ENCODE measurements at regions not wholly inside any gene's neighbourhood (a gene's known extent, or its start where the extent isn't known, plus 50 kb on each side); places are given as distances from the start of the nearest gene placed in this dataset.

- TF ChIP-seq CTCF (IDR thresholded peaks at IDR 0.05; ENCODE audit: poor library complexity, severe bottlenecking) (no peak), REST (IDR thresholded peaks at IDR 0.05; ENCODE audit: borderline replicate concordance) (no peak), POLR2AphosphoS5 (IDR thresholded peaks at IDR 0.05) (no peak), TAF1 (IDR thresholded peaks at IDR 0.05; ENCODE audit: low read depth) (no peak), EP300 (conservative IDR thresholded peaks at IDR 0.05; ENCODE audit: poor library complexity, severe bottlenecking) (no peak), SMC3 (conservative IDR thresholded peaks at IDR 0.05; ENCODE audit: poor library complexity) (no peak), EZH2 (IDR thresholded peaks at IDR 0.05; ENCODE audit: borderline replicate concordance, insufficient read depth, low read length, poor library complexity, severe bottlenecking) (no peak), MXI1 (conservative IDR thresholded peaks at IDR 0.05; ENCODE audit: poor library complexity, severe bottlenecking) (no peak), RAD21 (conservative IDR thresholded peaks at IDR 0.05) (no peak)
These were observed 257.2 kb upstream of the CACNA2D1 start for GRCh38 chr7:82700741-82701140.

Measured in neural cell (in vitro differentiated cells).